ENCODE measurements at regions not wholly inside any gene's neighbourhood (a gene's known extent, or its start where the extent isn't known, plus 50 kb on each side); places are given as distances from the start of the nearest gene placed in this dataset.
A peak's percentile ranks its signal among the peaks of the same experiment; 100 is the strongest.

GRCh38 chr6:149174962-149175361, 142.6 kb upstream of the TAB2 start:
- no peaks in the 10 kb centered on the region for H4K20me1 ChIP-seq (ENCODE audit: insufficient read depth, poor library complexity, severe bottlenecking)
- H3K9me3 ChIP-seq (ENCODE audit: low read depth), result no peaks in the 10 kb centered on the region
- H3K27me3 ChIP-seq, result no peaks in the 10 kb centered on the region
- H2AFZ ChIP-seq, result no peak overlapping the region
- H3K79me2 ChIP-seq, result no peaks in the 10 kb centered on the region
- H3K4me1 ChIP-seq (ENCODE audit: insufficient read depth), result no peaks in the 10 kb centered on the region
- no peak for DNase-seq (ENCODE audit: low spot score)
- 88% methylated on average over 1 of the region's 1 CpG for WGBS (ENCODE audit: low lambda C conversion rate, missing lambda C conversion rate)
- H3K27ac ChIP-seq, result no peak overlapping the region
- H3K4me3 ChIP-seq, result no peak overlapping the region
- H3K4me2 ChIP-seq, result no peak overlapping the region
- H3K36me3 ChIP-seq (replicated peaks; ENCODE audit: insufficient read depth, low read depth), result no peaks in the 10 kb centered on the region
- no peak for TF ChIP-seq EZH2phosphoT487 (IDR thresholded peaks at IDR 0.05; ENCODE audit: low read depth, severe bottlenecking, unreplicated experiment)
- no peak for TF ChIP-seq EZH2 (IDR thresholded peaks at IDR 0.05; ENCODE audit: borderline replicate concordance)
- TF ChIP-seq CTCF (IDR thresholded peaks at IDR 0.05; ENCODE audit: poor library complexity), result no peak
- H3K9me2 ChIP-seq (replicated peaks; ENCODE audit: insufficient read depth), result no peaks in the 10 kb centered on the region

- H3K27me3 ChIP-seq, result no peaks in the 10 kb centered on the region
- H3K4me2 ChIP-seq, result peak overlapping the region; percentile 54
- H3K4me1 ChIP-seq (ENCODE audit: insufficient read depth), result no peaks in the 10 kb centered on the region
- H3K36me3 ChIP-seq (replicated peaks; ENCODE audit: insufficient read depth, low read depth), result no peaks in the 10 kb centered on the region
- H3K79me2 ChIP-seq, result no peaks in the 10 kb centered on the region
- H3K27ac ChIP-seq, result no peak overlapping the region
- no peaks in the 10 kb centered on the region for H4K20me1 ChIP-seq (ENCODE audit: insufficient read depth, poor library complexity, severe bottlenecking)
- H3K9me3 ChIP-seq (ENCODE audit: low read depth), result no peaks in the 10 kb centered on the region
- H3K9me2 ChIP-seq (replicated peaks; ENCODE audit: insufficient read depth), result no peaks in the 10 kb centered on the region
- WGBS (ENCODE audit: low lambda C conversion rate, missing lambda C conversion rate), result 70% methylated on average over 8 of the region's 8 CpGs
- TF ChIP-seq EZH2 (IDR thresholded peaks at IDR 0.05; ENCODE audit: borderline replicate concordance) (no peak), EZH2phosphoT487 (IDR thresholded peaks at IDR 0.05; ENCODE audit: low read depth, severe bottlenecking, unreplicated experiment) (no peak), CTCF (IDR thresholded peaks at IDR 0.05; ENCODE audit: poor library complexity) (no peak)
- no peak overlapping the region for H3K4me3 ChIP-seq
- no peak overlapping the region for H2AFZ ChIP-seq
- DNase-seq (ENCODE audit: low spot score), result peak; percentile 18
Observed at GRCh38 chr6:149176971-149177667, 140.4 kb upstream of the TAB2 start.

- no peak for DNase-seq (ENCODE audit: low spot score)
- no peaks in the 10 kb centered on the region for H3K36me3 ChIP-seq (replicated peaks; ENCODE audit: insufficient read depth, low read depth)
- H3K4me3 ChIP-seq, result no peak overlapping the region
- no peaks in the 10 kb centered on the region for H4K20me1 ChIP-seq (ENCODE audit: insufficient read depth, poor library complexity, severe bottlenecking)
- H3K4me2 ChIP-seq, result no peak overlapping the region
- no peak for TF ChIP-seq CTCF (IDR thresholded peaks at IDR 0.05; ENCODE audit: poor library complexity)
- no peak for TF ChIP-seq EZH2 (IDR thresholded peaks at IDR 0.05; ENCODE audit: borderline replicate concordance)
- TF ChIP-seq EZH2phosphoT487 (IDR thresholded peaks at IDR 0.05; ENCODE audit: low read depth, severe bottlenecking, unreplicated experiment), result no peak
- no peaks in the 10 kb centered on the region for H3K9me3 ChIP-seq (ENCODE audit: low read depth)
- H2AFZ ChIP-seq, result no peak overlapping the region
- 90% methylated on average over 1 of the region's 1 CpG for WGBS (ENCODE audit: low lambda C conversion rate, missing lambda C conversion rate)
- H3K4me1 ChIP-seq (ENCODE audit: insufficient read depth), result no peaks in the 10 kb centered on the region
- no peak overlapping the region for H3K27ac ChIP-seq
- no peaks in the 10 kb centered on the region for H3K9me2 ChIP-seq (replicated peaks; ENCODE audit: insufficient read depth)
- H3K79me2 ChIP-seq, result no peaks in the 10 kb centered on the region
- no peaks in the 10 kb centered on the region for H3K27me3 ChIP-seq
Observed at GRCh38 chr6:149179431-149179830, 138.1 kb upstream of the TAB2 start.

All from hepatocyte (in vitro differentiated cells).